Fibroblast of skin of back (primary cell): ENCODE measurements at regions not wholly inside any gene's neighbourhood (a gene's known extent, or its start where the extent isn't known, plus 50 kb on each side); places are given as distances from the start of the nearest gene placed in this dataset.
"Not testable (repeated sequence)": the region's sequence is repeated elsewhere in the genome, so short reads cannot be mapped to it uniquely, and the experiment has no call there.

Experiments used
- DNase-seq: peaks from one replicate; pipeline ENCODE4 v3.0.0-alpha.2; 2013

- DNase-seq, result no peak
These were observed 57.7 kb upstream of the AADACL2 start for GRCh38 chr3:151675858-151676615.

- no peak for DNase-seq
These were observed 59.8 kb upstream of the AADACL2 start for GRCh38 chr3:151673974-151674373.

- not testable (repeated sequence) for DNase-seq
These were observed 66.0 kb upstream of the AADACL2 start for GRCh38 chr3:151667762-151668161.

- peak; percentile 8 for DNase-seq
These were observed 72.8 kb upstream of the AADACL2 start for GRCh38 chr3:151660885-151661284.

GRCh38 chr3:151644986-151645385 lies 88.7 kb upstream of the AADACL2 start:
- no peak for DNase-seq

- DNase-seq, result no peak
These were observed 89.6 kb upstream of the AADACL2 start for GRCh38 chr3:151644020-151644620.

- DNase-seq, result peak; percentile 3
These were observed 94.3 kb upstream of the AADACL2 start for GRCh38 chr3:151639418-151639740.

GRCh38 chr3:151638555-151639417 lies 94.9 kb upstream of the AADACL2 start:
- no peak for DNase-seq

- no peak for DNase-seq
These were observed 97.8 kb upstream of the AADACL2 start for GRCh38 chr3:151635905-151636304.

GRCh38 chr3:151631946-151632345 lies 101.8 kb upstream of the AADACL2 start:
- no peak for DNase-seq

- peak; percentile 1 for DNase-seq
These were observed 102.7 kb upstream of the AADACL2 start for GRCh38 chr3:151630938-151631441.

GRCh38 chr3:151630035-151630434 lies 103.7 kb upstream of the AADACL2 start:
- DNase-seq, result peak; percentile 39

- no peak for DNase-seq
These were observed 108.1 kb upstream of the AADACL2 start for GRCh38 chr3:151625586-151625985.

GRCh38 chr3:151625086-151625485 lies 108.6 kb upstream of the AADACL2 start:
- no peak for DNase-seq

GRCh38 chr3:151620071-151620470 lies 113.7 kb upstream of the AADACL2 start:
- DNase-seq, result no peak

- DNase-seq, result no peak
These were observed 118.3 kb upstream of the AADACL2 start for GRCh38 chr3:151615464-151615863.

GRCh38 chr3:151612115-151612514 lies 121.6 kb upstream of the AADACL2 start:
- no peak for DNase-seq

GRCh38 chr3:151611419-151611818 lies 122.3 kb upstream of the AADACL2 start:
- no peak for DNase-seq

- no peak for DNase-seq
These were observed 124.2 kb upstream of the AADACL2 start for GRCh38 chr3:151609491-151609890.

- DNase-seq, result peak; percentile 8
These were observed 128.8 kb upstream of the AADACL2 start for GRCh38 chr3:151604891-151605290.

GRCh38 chr3:151600783-151601182 lies 132.9 kb upstream of the AADACL2 start:
- no peak for DNase-seq

GRCh38 chr3:151599103-151599672 lies 134.5 kb upstream of the AADACL2 start:
- DNase-seq, result no peak

GRCh38 chr3:151596940-151597339 lies 136.1 kb upstream of the IGSF10 start:
- DNase-seq, result no peak
